Neural progenitor cell (in vitro differentiated cells): ENCODE measurements at regions not wholly inside any gene's neighbourhood (a gene's known extent, or its start where the extent isn't known, plus 50 kb on each side); places are given as distances from the start of the nearest gene placed in this dataset.

ENCODE experiments used
- DNase-seq: peaks from one replicate; pipeline ENCODE4 v3.0.0-alpha.2; 2016; ENCODE audit warnings: low spot score
- H2AFZ ChIP-seq: fragments of 200-600 bp; sonication (generic); replicated peaks from 2 replicates; pipeline ENCODE4 v1.6.1; 2016; ENCODE audit warnings: antibody characterized with exemption
- H3F3A ChIP-seq: fragments of 200-600 bp; sonication (generic); 2 replicates; pipeline ENCODE4 v1.6.1; 2016; ENCODE audit warnings: antibody characterized with exemption, low read depth
- H3K27ac ChIP-seq: fragments of 200-600 bp; sonication (generic); 2 replicates; pipeline ENCODE4 v1.5.1; 2016; ENCODE audit warnings: mild to moderate bottlenecking
- H3K27me3 ChIP-seq: fragments of 200-600 bp; sonication (generic); 2 replicates; pipeline ENCODE4 v1.6.1; 2016; ENCODE audit warnings: mild to moderate bottlenecking, moderate library complexity
- H3K36me3 ChIP-seq: fragments of 200-600 bp; sonication (generic); 2 replicates; pipeline ENCODE4 v1.5.1; 2016
- H3K4me1 ChIP-seq: fragments of 200-600 bp; sonication (generic); 2 replicates; pipeline ENCODE4 v1.6.1; 2016; ENCODE audit warnings: mixed run types
- H3K4me2 ChIP-seq: fragments of 200-600 bp; sonication (generic); 2 replicates; pipeline ENCODE4 v1.6.1; 2016
- H3K4me3 ChIP-seq: fragments of 200-600 bp; sonication (generic); 2 replicates; pipeline ENCODE4 v1.5.1; 2016
- H3K79me2 ChIP-seq: fragments of 200-600 bp; sonication (generic); 2 replicates; pipeline ENCODE4 v1.6.1; 2016; ENCODE audit warnings: low read depth
- H3K9ac ChIP-seq: fragments of 200-600 bp; sonication (generic); 2 replicates; pipeline ENCODE4 v1.6.1; 2016
- H3K9me3 ChIP-seq: fragments of 200-600 bp; sonication (generic); 2 replicates; pipeline ENCODE4 v1.5.1; 2016; ENCODE audit warnings: low read depth
- H4K20me1 ChIP-seq: fragments of 200-600 bp; sonication (generic); 2 replicates; pipeline ENCODE4 v1.6.1; 2016; ENCODE audit warnings: low read depth
- H3K27ac Mint-ChIP-seq: 3 replicates; pipeline ENCODE4 v1.8.0; 2021; ENCODE audit warnings: mixed read lengths
- H3K27me3 Mint-ChIP-seq: 2 replicates; pipeline ENCODE4 v1.8.0; 2022; ENCODE audit warnings: low read depth, mild to moderate bottlenecking, inconsistent platforms, moderate library complexity, mixed read lengths; ENCODE audit not compliant: insufficient read depth
- H3K36me3 Mint-ChIP-seq: 3 replicates; pipeline ENCODE4 v1.8.0; 2021; ENCODE audit warnings: mixed read lengths
- H3K4me1 Mint-ChIP-seq: 3 replicates; pipeline ENCODE4 v1.8.0; 2021; ENCODE audit warnings: mixed read lengths
- H3K4me3 Mint-ChIP-seq: 3 replicates; pipeline ENCODE4 v1.8.0; 2021; ENCODE audit warnings: mild to moderate bottlenecking, moderate library complexity, mixed read lengths
- H3K9me3 Mint-ChIP-seq: 3 replicates; pipeline ENCODE4 v1.8.0; 2020; ENCODE audit warnings: mixed read lengths
- EZH2 ChIP-seq: fragments of 200-600 bp; sonication (generic); IDR thresholded peaks from 2 replicates; pipeline ENCODE4 v1.6.1; 2017; ENCODE audit warnings: antibody characterized with exemption, mild to moderate bottlenecking, moderate library complexity
- EZH2phosphoT487 ChIP-seq: fragments of 200-600 bp; sonication (generic); IDR thresholded peaks from 2 replicates; pipeline ENCODE4 v1.6.1; 2017; ENCODE audit warnings: antibody characterized with exemption
- TF ChIP-seq, protein P1 (sequence below): fragments of 200-600 bp; sonication (generic); IDR thresholded peaks from 2 replicates; pipeline ENCODE4 v1.5.1; 2017; ENCODE audit warnings: antibody characterized with exemption, mild to moderate bottlenecking

DNA sequence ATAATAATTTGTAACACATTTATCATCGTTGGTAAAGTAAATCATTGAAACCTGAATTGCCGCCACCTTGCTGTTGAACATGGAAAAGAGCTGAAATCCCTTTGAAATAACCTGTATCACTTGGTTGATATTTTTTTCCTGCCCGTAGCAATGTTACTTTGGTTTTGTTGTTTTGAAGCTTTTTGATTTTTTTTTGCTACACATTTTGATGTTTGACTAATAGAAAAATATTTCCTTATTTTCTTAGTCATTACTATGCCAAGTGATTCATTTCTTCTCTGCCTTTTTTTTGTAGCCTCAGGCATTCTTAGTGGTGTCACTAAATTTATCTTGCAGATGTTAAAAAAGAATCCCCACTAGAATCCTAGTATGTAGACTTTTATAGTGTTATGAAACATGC is 235.1 kb upstream of the MEOX2 start:
- Mint-ChIP-seq H3K9me3 (peaks cover 5% of the 10 kb centered on the region), H3K4me3 (no peak overlapping the region), H3K27ac (no peak overlapping the region), H3K36me3 (no peaks in the 10 kb centered on the region), H3K27me3 (no peaks in the 10 kb centered on the region), H3K4me1 (peaks cover 11% of the 10 kb centered on the region)
- Histone ChIP-seq H3K9ac (no peak overlapping the region), H3K36me3 (no peaks in the 10 kb centered on the region), H3K79me2 (no peaks in the 10 kb centered on the region), H3K4me2 (no peak overlapping the region), H4K20me1 (no peaks in the 10 kb centered on the region), H3K27ac (no peak overlapping the region), H3K4me1 (no peaks in the 10 kb centered on the region), H2AFZ (no peak overlapping the region), H3K4me3 (no peak overlapping the region), H3K27me3 (no peaks in the 10 kb centered on the region), H3F3A (no peaks in the 10 kb centered on the region), H3K9me3 (no peaks in the 10 kb centered on the region)
- no peak for DNase-seq
- TF ChIP-seq EZH2 (no peak), EZH2phosphoT487 (no peak)
- TF ChIP-seq, protein P1, sequence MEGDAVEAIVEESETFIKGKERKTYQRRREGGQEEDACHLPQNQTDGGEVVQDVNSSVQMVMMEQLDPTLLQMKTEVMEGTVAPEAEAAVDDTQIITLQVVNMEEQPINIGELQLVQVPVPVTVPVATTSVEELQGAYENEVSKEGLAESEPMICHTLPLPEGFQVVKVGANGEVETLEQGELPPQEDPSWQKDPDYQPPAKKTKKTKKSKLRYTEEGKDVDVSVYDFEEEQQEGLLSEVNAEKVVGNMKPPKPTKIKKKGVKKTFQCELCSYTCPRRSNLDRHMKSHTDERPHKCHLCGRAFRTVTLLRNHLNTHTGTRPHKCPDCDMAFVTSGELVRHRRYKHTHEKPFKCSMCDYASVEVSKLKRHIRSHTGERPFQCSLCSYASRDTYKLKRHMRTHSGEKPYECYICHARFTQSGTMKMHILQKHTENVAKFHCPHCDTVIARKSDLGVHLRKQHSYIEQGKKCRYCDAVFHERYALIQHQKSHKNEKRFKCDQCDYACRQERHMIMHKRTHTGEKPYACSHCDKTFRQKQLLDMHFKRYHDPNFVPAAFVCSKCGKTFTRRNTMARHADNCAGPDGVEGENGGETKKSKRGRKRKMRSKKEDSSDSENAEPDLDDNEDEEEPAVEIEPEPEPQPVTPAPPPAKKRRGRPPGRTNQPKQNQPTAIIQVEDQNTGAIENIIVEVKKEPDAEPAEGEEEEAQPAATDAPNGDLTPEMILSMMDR, result no peak

DNA sequence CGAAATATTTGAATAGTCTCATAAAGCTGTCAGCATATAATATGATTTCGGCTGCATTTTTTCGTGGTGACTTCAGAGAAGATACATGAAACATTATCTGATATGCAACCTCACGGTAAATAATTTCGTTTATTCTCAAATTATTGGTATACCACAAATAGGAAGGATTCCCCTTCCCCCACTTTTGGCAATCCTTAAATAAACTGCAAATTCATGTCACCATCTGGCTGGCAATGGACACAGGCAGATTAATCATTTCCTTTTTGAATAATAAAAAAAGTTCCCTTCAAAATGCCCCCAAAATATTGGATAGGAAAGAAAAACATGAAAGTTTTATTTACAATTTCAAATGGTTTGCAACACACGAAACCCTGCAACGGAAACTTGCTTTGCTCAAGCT is 234.5 kb upstream of the MEOX2 start:
- H3K36me3 Mint-ChIP-seq, result no peaks in the 10 kb centered on the region

DNA sequence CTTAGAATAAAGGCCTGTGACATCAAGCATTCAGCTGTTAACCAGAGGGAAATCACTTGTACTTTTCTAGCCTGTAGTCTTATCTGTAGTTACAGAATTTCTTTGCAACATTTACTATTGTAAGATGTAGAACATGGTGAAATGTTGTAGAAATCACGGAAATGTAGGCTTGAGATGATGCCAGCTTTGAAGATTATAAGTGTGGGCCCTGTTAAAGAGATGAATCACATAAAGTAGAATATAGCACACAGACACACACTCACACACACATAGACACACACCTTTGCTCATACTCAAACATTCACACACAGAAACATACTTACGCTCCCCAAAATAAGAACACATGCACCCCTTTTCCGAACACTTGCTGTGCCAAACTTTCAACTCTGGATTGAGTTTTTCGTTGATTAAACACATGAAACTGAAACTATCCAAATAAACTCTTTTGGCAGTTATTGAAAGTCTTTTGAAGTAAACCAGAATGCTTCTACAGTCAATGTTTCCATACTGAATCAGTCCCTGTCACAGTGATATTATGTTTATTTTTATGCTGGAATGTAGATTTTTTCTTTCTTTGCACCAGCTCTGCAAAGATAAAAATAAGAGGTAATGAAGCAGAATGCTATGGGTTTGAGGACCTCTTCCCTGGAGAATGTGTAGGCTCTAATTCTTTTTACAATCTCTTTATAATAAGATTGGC is 230.3 kb upstream of the MEOX2 start:
- H3K4me2 ChIP-seq, result no peak overlapping the region
- H3K9me3 Mint-ChIP-seq, result no peaks in the 10 kb centered on the region
- no peak overlapping the region for H2AFZ ChIP-seq
- H3K9me3 ChIP-seq, result no peaks in the 10 kb centered on the region
- H3K36me3 ChIP-seq, result no peaks in the 10 kb centered on the region
- no peaks in the 10 kb centered on the region for H4K20me1 ChIP-seq
- no peak for DNase-seq
- H3K27me3 Mint-ChIP-seq, result no peaks in the 10 kb centered on the region
- TF ChIP-seq, protein P1, result no peak
- no peak for TF ChIP-seq EZH2
- TF ChIP-seq EZH2phosphoT487, result no peak
- peaks cover 16% of the 10 kb centered on the region for H3K4me1 Mint-ChIP-seq
- no peaks in the 10 kb centered on the region for H3K36me3 Mint-ChIP-seq
- no peak overlapping the region for H3K27ac Mint-ChIP-seq
- H3K9ac ChIP-seq, result no peak overlapping the region
- H3K27ac ChIP-seq, result no peak overlapping the region
- H3K4me3 Mint-ChIP-seq, result no peak overlapping the region
- no peak overlapping the region for H3K4me3 ChIP-seq
- no peaks in the 10 kb centered on the region for H3K4me1 ChIP-seq
- H3F3A ChIP-seq, result no peaks in the 10 kb centered on the region
- no peaks in the 10 kb centered on the region for H3K79me2 ChIP-seq
- no peaks in the 10 kb centered on the region for H3K27me3 ChIP-seq

More for the DNA sequence above, 234.5 kb upstream of the MEOX2 start:
- Histone ChIP-seq H3K4me2 (no peak overlapping the region), H4K20me1 (no peaks in the 10 kb centered on the region), H3K36me3 (no peaks in the 10 kb centered on the region), H3K79me2 (no peaks in the 10 kb centered on the region), H3K27ac (no peak overlapping the region), H3F3A (no peaks in the 10 kb centered on the region), H3K4me1 (no peaks in the 10 kb centered on the region), H3K9me3 (no peaks in the 10 kb centered on the region), H3K4me3 (no peak overlapping the region), H3K27me3 (no peaks in the 10 kb centered on the region), H3K9ac (no peak overlapping the region), H2AFZ (no peak overlapping the region)
- Mint-ChIP-seq H3K4me1 (peaks cover 16% of the 10 kb centered on the region), H3K4me3 (no peak overlapping the region), H3K27ac (no peak overlapping the region), H3K27me3 (no peaks in the 10 kb centered on the region), H3K9me3 (peaks cover 2% of the 10 kb centered on the region)
- TF ChIP-seq, protein P1, result no peak
- TF ChIP-seq EZH2 (no peak), EZH2phosphoT487 (no peak)
- DNase-seq, result no peak
